ENCODE measurements at regions not wholly inside any gene's neighbourhood (a gene's known extent, or its start where the extent isn't known, plus 50 kb on each side); places are given as distances from the start of the nearest gene placed in this dataset.

DNA sequence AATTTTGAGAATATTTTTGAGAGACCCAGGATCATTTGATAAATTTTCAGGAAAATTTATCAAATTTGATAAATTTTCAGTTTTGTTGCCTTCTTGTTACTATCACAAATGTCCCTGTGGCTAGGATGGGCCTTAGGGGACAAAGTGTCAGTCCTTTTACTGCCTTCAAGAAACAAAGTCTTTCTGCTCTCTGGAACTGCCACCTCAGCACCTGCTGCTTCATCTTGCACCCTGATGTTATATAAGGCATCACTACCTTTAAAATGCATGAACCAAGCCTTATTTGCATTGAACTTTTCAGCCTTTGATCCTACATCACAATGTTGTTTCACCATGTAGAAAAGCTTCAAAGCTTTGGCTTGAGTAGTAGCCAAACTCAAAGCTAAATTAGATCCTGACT, 123.0 kb upstream of the CNTLN start:
- Histone ChIP-seq H3K27ac (ENCODE audit: insufficient read depth, low read length) (no peak overlapping the region), H2AFZ (replicated peaks; ENCODE audit: low read length, poor library complexity) (no peak overlapping the region), H4K91ac (ENCODE audit: insufficient read depth, low read depth, low read length) (no peak overlapping the region), H3K18ac (ENCODE audit: low read depth, low read length) (no peak overlapping the region), H3K23ac (ENCODE audit: low read depth, low read length) (no peak overlapping the region), H2BK120ac (ENCODE audit: low read depth, low read length) (no peak overlapping the region), H3K4me1 (ENCODE audit: control insufficient read depth, insufficient read depth, low read length) (no peaks in the 10 kb centered on the region), H3K4me3 (ENCODE audit: insufficient read depth, low read depth, low read length) (no peak overlapping the region), H3K4ac (ENCODE audit: low read depth, low read length) (no peak overlapping the region), H3K79me1 (ENCODE audit: low read depth in 1 of 2, low read length in 2 of 2) (no peaks in the 10 kb centered on the region), H3K9me1 (ENCODE audit: insufficient read depth, low read length) (no peaks in the 10 kb centered on the region), H2BK5ac (ENCODE audit: low read depth, low read length, poor library complexity, severe bottlenecking) (no peak overlapping the region), H4K5ac (ENCODE audit: low read depth, low read length) (no peak overlapping the region), H4K8ac (ENCODE audit: low read depth in 2 of 2, low read length in 2 of 2) (no peak overlapping the region), H3K9ac (ENCODE audit: low read depth, low read length) (no peak overlapping the region), H3K56ac (ENCODE audit: extremely low read depth, insufficient read depth, low read length) (no peak overlapping the region), H2BK15ac (ENCODE audit: low read depth, low read length) (no peak overlapping the region), H3K36me3 (ENCODE audit: control insufficient read depth, insufficient read depth, low read length) (no peaks in the 10 kb centered on the region), H4K20me1 (ENCODE audit: insufficient read depth, low read length) (no peaks in the 10 kb centered on the region), H3K4me2 (ENCODE audit: low read depth, low read length) (no peak overlapping the region), H3K9me3 (ENCODE audit: control insufficient read depth, insufficient read depth, low read length) (no peaks in the 10 kb centered on the region), H3K14ac (replicated peaks; ENCODE audit: low read depth, low read length) (no peak overlapping the region), H3K27me3 (ENCODE audit: control insufficient read depth, insufficient read depth, low read length) (no peaks in the 10 kb centered on the region), H2AK9ac (replicated peaks; ENCODE audit: low read depth, low read length, poor library complexity) (no peak overlapping the region), H2AK5ac (ENCODE audit: low read depth, low read length) (no peak overlapping the region), H2BK20ac (ENCODE audit: low read depth, low read length) (no peak overlapping the region)
- no peak for ATAC-seq (ENCODE audit: low read depth)
- TF ChIP-seq POLR2A (IDR thresholded peaks at IDR 0.05; ENCODE audit: low read depth, low read length): no peak
- no peak for TF ChIP-seq RAD21 (IDR thresholded peaks at IDR 0.05; ENCODE audit: low read length)
- TF ChIP-seq SMC3 (IDR thresholded peaks at IDR 0.05; ENCODE audit: low read depth, low read length): no peak
- no peak for TF ChIP-seq CHD1 (IDR thresholded peaks at IDR 0.05; ENCODE audit: low read depth, low read length)
- no peak for TF ChIP-seq CEBPB (IDR thresholded peaks at IDR 0.05; ENCODE audit: low read depth, low read length)
- no peak for TF ChIP-seq CTCF (conservative IDR thresholded peaks at IDR 0.05; ENCODE audit: low read depth, low read length)
- no peak for TF ChIP-seq BHLHE40 (IDR thresholded peaks at IDR 0.05; ENCODE audit: low read depth, low read length)
- TF ChIP-seq, protein P1, sequence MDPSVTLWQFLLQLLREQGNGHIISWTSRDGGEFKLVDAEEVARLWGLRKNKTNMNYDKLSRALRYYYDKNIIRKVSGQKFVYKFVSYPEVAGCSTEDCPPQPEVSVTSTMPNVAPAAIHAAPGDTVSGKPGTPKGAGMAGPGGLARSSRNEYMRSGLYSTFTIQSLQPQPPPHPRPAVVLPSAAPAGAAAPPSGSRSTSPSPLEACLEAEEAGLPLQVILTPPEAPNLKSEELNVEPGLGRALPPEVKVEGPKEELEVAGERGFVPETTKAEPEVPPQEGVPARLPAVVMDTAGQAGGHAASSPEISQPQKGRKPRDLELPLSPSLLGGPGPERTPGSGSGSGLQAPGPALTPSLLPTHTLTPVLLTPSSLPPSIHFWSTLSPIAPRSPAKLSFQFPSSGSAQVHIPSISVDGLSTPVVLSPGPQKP (IDR thresholded peaks at IDR 0.05; ENCODE audit: borderline replicate concordance, low read depth, low read length): no peak
- TF ChIP-seq RCOR1 (IDR thresholded peaks at IDR 0.05; ENCODE audit: insufficient replicate concordance, low read length): no peak
- no peak for TF ChIP-seq RFX5 (IDR thresholded peaks at IDR 0.05; ENCODE audit: low read depth, low read length)
- dilution Hi-C loops (cut with HindIII; ENCODE audit: low sequenced_read_pairs, unreplicated experiment): no loop called here
- DNase-seq: no peak
- intact Hi-C loops (cut with micrococcal nuclease): no loop called here
- CTCF ChIA-PET: no interaction called here
- POLR2A ChIA-PET (ENCODE audit: unreplicated experiment): no interaction called here
- in situ Hi-C loops (cut with MboI; ENCODE audit: low sequenced_read_pairs): no loop called here
- BruUV-seq (replicated peaks): no TSS peak

Measured in IMR-90 (cell line).